Chondrocyte (in vitro differentiated cells): ENCODE measurements at regions not wholly inside any gene's neighbourhood (a gene's known extent, or its start where the extent isn't known, plus 50 kb on each side); places are given as distances from the start of the nearest gene placed in this dataset.

Source experiments
- DNase-seq: peaks from one replicate; pipeline ENCODE4 v3.0.0; 2021; ENCODE audit warnings: mixed read lengths, low spot score
- H3K27ac Mint-ChIP-seq: one replicate; pipeline ENCODE4 v1.8.0; 2021; ENCODE audit warnings: mild to moderate bottlenecking, moderate library complexity, mixed read lengths; ENCODE audit not compliant: unreplicated experiment
- H3K27me3 Mint-ChIP-seq: 2 replicates; pipeline ENCODE4 v1.8.0; 2021; ENCODE audit warnings: low read depth, mixed read lengths
- H3K36me3 Mint-ChIP-seq: 2 replicates; pipeline ENCODE4 v1.8.0; 2021; ENCODE audit warnings: low read depth, mixed read lengths
- H3K4me1 Mint-ChIP-seq: 2 replicates; pipeline ENCODE4 v1.8.0; 2021; ENCODE audit warnings: low read depth, mild to moderate bottlenecking, mixed read lengths
- H3K4me3 Mint-ChIP-seq: one replicate; pipeline ENCODE4 v1.8.0; 2021; ENCODE audit warnings: mild to moderate bottlenecking, moderate library complexity, mixed read lengths; ENCODE audit not compliant: unreplicated experiment
- H3K9me3 Mint-ChIP-seq: 2 replicates; pipeline ENCODE4 v1.8.0; 2021; ENCODE audit warnings: low read depth, mixed read lengths
- TF ChIP-seq, protein P1 (sequence below): fragments of 200-600 bp; sonication (generic); IDR thresholded peaks from 2 replicates; pipeline ENCODE4 v1.5.0; 2021; ENCODE audit warnings: antibody characterized with exemption, mild to moderate bottlenecking, moderate library complexity

DNA sequence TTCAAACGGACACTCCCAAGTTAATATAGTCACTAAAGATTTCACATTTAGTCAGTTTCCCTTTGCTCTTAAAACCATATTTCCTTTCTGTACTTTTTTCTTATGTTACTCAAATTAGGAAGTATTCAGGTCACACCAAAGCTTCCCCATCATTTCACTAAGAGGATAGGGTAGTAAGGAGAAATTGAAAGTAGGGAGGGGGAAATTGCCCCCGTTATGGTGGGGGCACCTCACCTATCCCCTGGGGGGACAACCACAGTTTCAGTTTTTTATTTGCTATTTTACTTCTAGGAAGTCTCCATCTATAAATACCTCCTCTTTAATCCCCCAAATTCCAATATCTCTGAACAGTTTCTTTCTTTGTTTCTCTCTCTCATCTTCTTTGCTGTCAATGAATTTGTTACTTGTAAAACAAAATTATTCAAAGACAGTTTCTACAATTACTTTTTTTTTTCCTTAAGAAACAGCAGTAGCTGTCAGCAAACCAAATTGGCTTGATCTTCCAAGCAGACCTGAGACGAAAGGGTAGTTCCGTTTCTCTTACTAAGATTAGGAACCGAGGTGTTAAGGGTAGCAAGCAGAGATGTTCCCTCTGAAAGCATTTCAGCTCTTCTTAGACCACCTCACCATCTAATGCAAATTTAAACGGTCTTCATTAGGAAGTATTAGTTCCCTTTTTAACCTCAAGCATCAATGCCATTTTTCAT, 160.2 kb upstream of the KLF3 start:
- H3K27me3 Mint-ChIP-seq = peaks cover 16% of the 10 kb centered on the region
- no peak overlapping the region for H3K4me3 Mint-ChIP-seq
- no peak overlapping the region for H3K27ac Mint-ChIP-seq
- H3K9me3 Mint-ChIP-seq = no peaks in the 10 kb centered on the region
- TF ChIP-seq, protein P1, sequence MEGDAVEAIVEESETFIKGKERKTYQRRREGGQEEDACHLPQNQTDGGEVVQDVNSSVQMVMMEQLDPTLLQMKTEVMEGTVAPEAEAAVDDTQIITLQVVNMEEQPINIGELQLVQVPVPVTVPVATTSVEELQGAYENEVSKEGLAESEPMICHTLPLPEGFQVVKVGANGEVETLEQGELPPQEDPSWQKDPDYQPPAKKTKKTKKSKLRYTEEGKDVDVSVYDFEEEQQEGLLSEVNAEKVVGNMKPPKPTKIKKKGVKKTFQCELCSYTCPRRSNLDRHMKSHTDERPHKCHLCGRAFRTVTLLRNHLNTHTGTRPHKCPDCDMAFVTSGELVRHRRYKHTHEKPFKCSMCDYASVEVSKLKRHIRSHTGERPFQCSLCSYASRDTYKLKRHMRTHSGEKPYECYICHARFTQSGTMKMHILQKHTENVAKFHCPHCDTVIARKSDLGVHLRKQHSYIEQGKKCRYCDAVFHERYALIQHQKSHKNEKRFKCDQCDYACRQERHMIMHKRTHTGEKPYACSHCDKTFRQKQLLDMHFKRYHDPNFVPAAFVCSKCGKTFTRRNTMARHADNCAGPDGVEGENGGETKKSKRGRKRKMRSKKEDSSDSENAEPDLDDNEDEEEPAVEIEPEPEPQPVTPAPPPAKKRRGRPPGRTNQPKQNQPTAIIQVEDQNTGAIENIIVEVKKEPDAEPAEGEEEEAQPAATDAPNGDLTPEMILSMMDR = no peak
- no peaks in the 10 kb centered on the region for H3K4me1 Mint-ChIP-seq
- no peaks in the 10 kb centered on the region for H3K36me3 Mint-ChIP-seq
- no peak for DNase-seq

DNA sequence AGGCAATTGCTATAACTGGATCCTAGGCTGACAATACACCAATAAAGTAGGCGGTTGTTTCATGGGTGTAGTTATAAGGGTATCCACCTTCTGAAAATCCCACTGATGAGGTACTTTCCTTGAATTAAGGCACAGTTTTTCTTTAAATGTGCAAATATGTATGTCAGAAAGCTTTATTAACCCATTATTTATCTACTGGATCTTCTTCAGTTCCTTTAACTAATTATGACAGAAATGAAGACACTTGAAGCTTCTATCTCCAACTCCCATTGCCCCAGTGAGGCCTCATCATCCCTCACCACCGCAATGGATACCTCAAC, 159.6 kb upstream of the KLF3 start:
- H3K4me1 Mint-ChIP-seq = no peaks in the 10 kb centered on the region
- no peak overlapping the region for H3K4me3 Mint-ChIP-seq
- DNase-seq = no peak
- no peaks in the 10 kb centered on the region for H3K36me3 Mint-ChIP-seq
- H3K27me3 Mint-ChIP-seq = peaks cover 16% of the 10 kb centered on the region
- peaks cover 2% of the 10 kb centered on the region for H3K9me3 Mint-ChIP-seq
- TF ChIP-seq, protein P1 = no peak
- no peak overlapping the region for H3K27ac Mint-ChIP-seq

DNA sequence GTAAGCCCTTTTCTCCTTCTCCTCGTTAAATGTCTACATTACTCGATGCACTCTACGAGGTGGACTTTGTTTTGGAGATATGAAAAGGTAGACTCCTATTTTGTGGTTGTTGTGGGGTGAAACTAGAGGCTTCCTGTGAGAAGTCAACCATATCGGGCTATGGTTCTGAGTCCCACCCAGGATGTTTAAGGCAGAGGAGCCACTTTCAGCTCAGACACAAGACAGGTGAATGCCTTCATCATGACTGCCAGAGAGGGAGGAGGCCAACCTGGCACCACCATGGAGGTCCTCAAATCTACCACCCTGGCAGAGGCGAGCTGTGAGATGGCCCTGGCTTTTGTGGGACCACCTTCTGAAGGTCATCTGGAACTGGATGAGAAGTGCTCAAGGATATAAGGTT, 154.4 kb upstream of the KLF3 start:
- TF ChIP-seq, protein P1 = no peak
- Mint-ChIP-seq H3K4me3 (no peak overlapping the region), H3K4me1 (no peaks in the 10 kb centered on the region), H3K27me3 (peaks cover 20% of the 10 kb centered on the region), H3K9me3 (peaks cover 4% of the 10 kb centered on the region), H3K36me3 (no peaks in the 10 kb centered on the region), H3K27ac (no peak overlapping the region)
- no peak for DNase-seq

DNA sequence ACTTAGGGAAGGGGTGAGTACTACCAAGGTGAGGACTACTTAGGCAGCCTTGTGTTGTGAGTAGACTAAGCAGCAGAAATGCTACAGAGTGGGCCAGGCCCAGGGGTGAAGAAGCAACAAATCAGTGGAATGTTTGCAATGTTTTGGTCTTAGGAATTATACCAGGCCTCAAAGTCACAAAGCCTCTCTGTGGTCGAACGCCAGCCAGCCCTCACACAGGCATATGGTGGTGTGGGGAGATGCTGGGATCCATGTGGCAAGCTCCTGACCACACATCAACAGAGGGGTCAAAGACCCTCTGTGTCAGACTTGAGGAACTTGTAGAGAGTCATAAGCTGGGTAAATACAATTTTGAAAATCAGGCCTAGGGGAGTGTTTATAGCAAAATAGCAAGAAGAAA, 153.8 kb upstream of the KLF3 start:
- no peak overlapping the region for H3K4me3 Mint-ChIP-seq
- TF ChIP-seq, protein P1 = no peak
- H3K36me3 Mint-ChIP-seq = no peaks in the 10 kb centered on the region
- no peak overlapping the region for H3K27ac Mint-ChIP-seq
- peaks cover 4% of the 10 kb centered on the region for H3K9me3 Mint-ChIP-seq
- no peak for DNase-seq
- H3K4me1 Mint-ChIP-seq = no peaks in the 10 kb centered on the region
- H3K27me3 Mint-ChIP-seq = peaks cover 18% of the 10 kb centered on the region

DNA sequence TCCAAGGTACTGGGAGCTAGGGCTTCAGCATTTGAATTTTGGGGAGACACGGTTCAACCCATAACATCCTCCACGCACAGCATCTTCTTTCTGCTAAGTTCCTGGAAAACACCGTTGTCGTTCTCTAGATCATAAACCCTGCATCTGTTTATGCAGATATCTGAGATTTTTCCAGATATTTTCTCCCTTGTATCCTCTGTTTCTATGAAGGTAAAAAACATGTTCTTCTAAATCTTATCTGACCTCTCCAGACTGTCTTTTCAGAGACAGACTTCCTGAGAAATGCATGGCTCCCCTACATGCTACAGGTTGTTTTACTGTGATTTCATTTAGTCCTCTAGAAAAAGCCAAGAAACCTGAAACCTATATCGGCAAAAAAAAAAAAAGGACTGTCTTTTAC, 152.3 kb upstream of the KLF3 start:
- DNase-seq = no peak
- TF ChIP-seq, protein P1 = no peak
- Mint-ChIP-seq H3K4me1 (peaks cover 3% of the 10 kb centered on the region), H3K27ac (no peak overlapping the region), H3K9me3 (peaks cover 4% of the 10 kb centered on the region), H3K36me3 (no peaks in the 10 kb centered on the region), H3K27me3 (peaks cover 15% of the 10 kb centered on the region), H3K4me3 (no peak overlapping the region)
